Liver (tissue), 8 donors: ENCODE measurements at regions not wholly inside any gene's neighbourhood (a gene's known extent, or its start where the extent isn't known, plus 50 kb on each side); places are given as distances from the start of the nearest gene placed in this dataset.
"Not testable (repeated sequence)": the region's sequence is repeated elsewhere in the genome, so short reads cannot be mapped to it uniquely, and the experiment has no call there.

Experiments
- DNase-seq: peaks from one replicate; pipeline ENCODE4 v3.0.0-alpha.2; 2017; ENCODE audit warnings: low spot score
- H3K27ac ChIP-seq, 2 donors: one replicate each; pipeline ENCODE4 v1.7.0; 2013; ENCODE audit warnings: inconsistent platforms in 2 of 2, low read length in 2 of 2, control low read depth in 1 of 2, low read depth in 1 of 2, mild to moderate bottlenecking in 1 of 2
- H3K27me3 ChIP-seq, 4 donors: one replicate each; pipeline versions ENCODE4 v1.6.1 to v1.7.0; 2013; ENCODE audit warnings: low read length in 3 of 4, inconsistent platforms in 1 of 4, mild to moderate bottlenecking in 1 of 4, moderate library complexity in 1 of 4; ENCODE audit not compliant: control insufficient read depth in 4 of 4, insufficient read depth in 4 of 4
- H3K36me3 ChIP-seq, 4 donors: one replicate each; pipeline versions ENCODE4 v1.6.1 to v1.7.0; 2013; ENCODE audit warnings: low read length in 3 of 4, mild to moderate bottlenecking in 3 of 4, low read depth in 1 of 4, moderate library complexity in 1 of 4; ENCODE audit not compliant: control insufficient read depth in 4 of 4, insufficient read depth in 3 of 4
- H3K4me1 ChIP-seq, 4 donors: one replicate each; pipeline versions ENCODE4 v1.6.1 to v1.7.0; 2013; ENCODE audit warnings: low read length in 3 of 4, mild to moderate bottlenecking in 3 of 4, moderate library complexity in 1 of 4; ENCODE audit not compliant: control insufficient read depth in 4 of 4, insufficient read depth in 4 of 4
- H3K4me3 ChIP-seq, 3 donors: one replicate each; pipeline versions ENCODE4 v1.6.1 to v1.7.0; 2013; ENCODE audit warnings: low read length in 3 of 3, control low read depth in 1 of 3, low read depth in 1 of 3, mild to moderate bottlenecking in 1 of 3
- H3K9ac ChIP-seq, 2 donors: one replicate each; pipeline ENCODE4 v1.7.0; 2013; ENCODE audit warnings: low read length in 2 of 2, mild to moderate bottlenecking in 2 of 2, moderate library complexity in 2 of 2, control low read depth in 1 of 2, low read depth in 1 of 2
- H3K9me3 ChIP-seq, 4 donors: one replicate each; pipeline versions ENCODE4 v1.6.1 to v1.7.0; 2013; ENCODE audit warnings: low read length in 3 of 4; ENCODE audit not compliant: control insufficient read depth in 4 of 4
- EGR1 ChIP-seq, 2 donors: IDR thresholded peaks; 2 replicates each; pipeline ENCODE4 v1.6.1; 2016 to 2018; ENCODE audit warnings: antibody characterized with exemption in 2 of 2, low read depth in 2 of 2
- FOXA1 ChIP-seq: IDR thresholded peaks from 2 replicates; pipeline ENCODE4 v1.6.1; 2016; ENCODE audit warnings: antibody characterized with exemption
- FOXA2 ChIP-seq: IDR thresholded peaks from 2 replicates; pipeline ENCODE4 v1.6.1; 2016; ENCODE audit warnings: antibody characterized with exemption
- GABPA ChIP-seq, 2 donors: IDR thresholded peaks in 1 of 2; conservative IDR thresholded peaks in 1 of 2; 2 replicates each; pipeline ENCODE4 v1.6.1; 2016; ENCODE audit warnings: antibody characterized with exemption in 2 of 2, mild to moderate bottlenecking in 1 of 2, moderate library complexity in 1 of 2
- HNF4A ChIP-seq, 2 donors: conservative IDR thresholded peaks; 2 replicates each; pipeline ENCODE4 v1.6.1; 2016; ENCODE audit warnings: antibody characterized with exemption in 2 of 2, mild to moderate bottlenecking in 2 of 2
- HNF4G ChIP-seq: IDR thresholded peaks from 2 replicates; pipeline ENCODE4 v1.6.1; 2016; ENCODE audit warnings: antibody characterized with exemption
- JUND ChIP-seq, 2 donors: IDR thresholded peaks; 2 replicates each; pipeline ENCODE4 v1.6.1; 2016; ENCODE audit warnings: antibody characterized with exemption in 2 of 2
- NR2F2 ChIP-seq: IDR thresholded peaks from 2 replicates; pipeline ENCODE4 v1.6.1; 2016; ENCODE audit warnings: antibody characterized with exemption
- RAD21 ChIP-seq, 2 donors: IDR thresholded peaks; 2 replicates each; pipeline ENCODE4 v1.6.1; 2016; ENCODE audit warnings: antibody characterized with exemption in 2 of 2, mild to moderate bottlenecking in 2 of 2
- RXRA ChIP-seq, 2 donors: IDR thresholded peaks; 2 replicates each; pipeline ENCODE4 v1.6.1; 2017 to 2018; ENCODE audit warnings: antibody characterized with exemption in 2 of 2, mild to moderate bottlenecking in 1 of 2
- SP1 ChIP-seq: IDR thresholded peaks from 2 replicates; pipeline ENCODE4 v1.6.1; 2018; ENCODE audit warnings: antibody characterized with exemption, mild to moderate bottlenecking
- TAF1 ChIP-seq: conservative IDR thresholded peaks from 2 replicates; pipeline ENCODE4 v1.6.1; 2016; ENCODE audit warnings: antibody characterized with exemption, mild to moderate bottlenecking
- YY1 ChIP-seq: IDR thresholded peaks from 2 replicates; pipeline ENCODE4 v1.6.1; 2016; ENCODE audit warnings: antibody characterized with exemption, mild to moderate bottlenecking
- WGBS: extraction: QIAGEN DNeasy Blood & Tissue Kit; methylation state at CpG from one replicate; pipeline ENCODE4 v1.1.7; 2013; 5-methylcytosine and 5-hydroxymethylcytosine counted together
- TF ChIP-seq, protein P1 (sequence below): IDR thresholded peaks from 2 replicates; pipeline ENCODE4 v1.6.1; 2016; ENCODE audit warnings: antibody characterized with exemption
- TF ChIP-seq, protein P2 (sequence below): IDR thresholded peaks from 2 replicates; pipeline ENCODE4 v1.6.1; 2016; ENCODE audit warnings: antibody characterized with exemption, mild to moderate bottlenecking
- TF ChIP-seq, protein P3 (sequence below): IDR thresholded peaks from 2 replicates; pipeline ENCODE4 v1.6.1; 2016; ENCODE audit warnings: antibody characterized with exemption
- TF ChIP-seq, protein P4 (sequence below): IDR thresholded peaks from 2 replicates; pipeline ENCODE4 v1.6.1; 2016; ENCODE audit warnings: antibody characterized with exemption
- TF ChIP-seq, protein P5 (sequence below): fragments of 150-350 bp; IDR thresholded peaks from 2 replicates; pipeline ENCODE4 v1.5.1; 2017; ENCODE audit warnings: improper control_type of control experiment, low read depth, low read length; ENCODE audit not compliant: missing input control
- donor health status: healthy.
- donor health status: healthy.
- donor health status: healthy.
- donor health status: healthy.
- donor health status: healthy.

DNA sequence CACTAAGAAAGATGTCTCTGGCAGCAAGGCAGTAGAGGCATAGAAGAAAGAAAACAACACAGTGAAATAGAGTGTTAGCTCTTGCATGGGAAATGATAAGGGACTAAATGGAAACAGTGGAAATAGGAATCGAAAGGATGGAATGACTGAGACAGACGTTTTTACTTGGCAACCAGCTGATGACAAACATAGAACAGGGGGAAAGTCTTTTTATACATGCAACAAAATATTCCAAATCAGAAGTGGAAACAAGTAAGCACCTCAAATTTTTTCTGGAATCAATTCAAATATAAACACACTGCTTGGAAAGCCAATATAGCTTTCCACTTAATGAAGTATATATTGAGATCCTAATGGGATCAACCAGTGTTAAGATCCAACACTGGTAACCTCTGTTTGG is 110.2 kb downstream of the MZT1 start (continued):
- TF ChIP-seq, protein P1, sequence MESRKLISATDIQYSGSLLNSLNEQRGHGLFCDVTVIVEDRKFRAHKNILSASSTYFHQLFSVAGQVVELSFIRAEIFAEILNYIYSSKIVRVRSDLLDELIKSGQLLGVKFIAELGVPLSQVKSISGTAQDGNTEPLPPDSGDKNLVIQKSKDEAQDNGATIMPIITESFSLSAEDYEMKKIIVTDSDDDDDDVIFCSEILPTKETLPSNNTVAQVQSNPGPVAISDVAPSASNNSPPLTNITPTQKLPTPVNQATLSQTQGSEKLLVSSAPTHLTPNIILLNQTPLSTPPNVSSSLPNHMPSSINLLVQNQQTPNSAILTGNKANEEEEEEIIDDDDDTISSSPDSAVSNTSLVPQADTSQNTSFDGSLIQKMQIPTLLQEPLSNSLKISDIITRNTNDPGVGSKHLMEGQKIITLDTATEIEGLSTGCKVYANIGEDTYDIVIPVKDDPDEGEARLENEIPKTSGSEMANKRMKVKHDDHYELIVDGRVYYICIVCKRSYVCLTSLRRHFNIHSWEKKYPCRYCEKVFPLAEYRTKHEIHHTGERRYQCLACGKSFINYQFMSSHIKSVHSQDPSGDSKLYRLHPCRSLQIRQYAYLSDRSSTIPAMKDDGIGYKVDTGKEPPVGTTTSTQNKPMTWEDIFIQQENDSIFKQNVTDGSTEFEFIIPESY = no peak

DNA sequence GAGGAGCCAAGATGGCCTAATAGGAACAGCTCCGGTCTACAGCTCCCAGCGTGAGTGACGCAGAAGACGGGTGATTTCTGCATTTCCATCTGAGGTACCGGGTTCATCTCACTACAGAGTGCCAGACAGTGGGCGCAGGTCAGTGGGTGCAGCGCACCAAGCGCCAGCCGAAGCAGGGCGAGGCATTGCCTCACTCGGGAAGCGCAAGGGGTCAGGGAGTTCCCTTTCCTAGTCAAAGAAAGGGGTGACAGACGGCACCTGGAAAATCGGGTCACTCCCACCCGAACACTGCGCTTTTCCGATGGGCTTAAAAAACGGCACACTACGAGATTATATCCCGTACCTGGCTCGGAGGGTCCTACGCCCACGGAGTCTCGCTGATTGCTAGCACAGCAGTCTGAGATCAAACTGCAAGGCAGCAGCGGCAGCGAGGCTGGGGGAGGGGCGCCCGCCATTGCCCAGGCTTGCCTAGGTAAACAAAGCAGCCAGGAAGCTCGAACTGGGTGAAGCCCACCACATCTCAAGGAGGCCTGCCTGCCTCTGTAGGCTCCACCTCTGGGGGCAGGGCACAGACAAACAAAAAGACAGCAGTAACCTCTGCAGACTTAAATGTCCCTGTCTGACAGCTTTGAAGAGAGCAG is 117.1 kb downstream of the MZT1 start:
- WGBS = 89% methylated on average over 29 of the region's 29 CpGs

DNA sequence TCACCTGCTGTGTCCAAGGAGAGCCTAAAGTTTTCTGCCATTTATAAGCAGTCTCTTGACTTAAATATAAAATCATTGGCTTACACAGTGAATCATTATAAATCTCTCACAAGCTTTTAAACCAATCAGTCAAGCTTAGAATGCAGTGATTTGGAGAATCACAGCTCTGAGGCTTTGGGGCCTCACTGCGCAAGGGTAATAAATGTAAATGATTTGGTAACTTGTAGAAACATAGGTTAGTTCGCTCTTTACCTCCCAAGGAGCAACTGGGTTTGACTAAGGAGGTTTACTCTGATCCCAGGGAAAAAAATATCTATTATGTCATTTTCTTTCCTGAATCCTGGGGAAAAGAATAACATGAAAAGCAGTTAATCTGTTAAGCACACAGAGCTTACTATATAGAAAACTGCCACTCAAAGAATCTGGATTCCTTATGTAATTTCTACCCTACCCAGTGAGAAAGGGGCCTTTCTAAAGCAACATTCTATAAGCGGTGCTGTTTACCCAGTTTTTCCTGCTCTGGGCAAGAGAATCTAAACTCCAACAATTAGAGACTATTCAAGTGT is 128.2 kb downstream of the MZT1 start:
- Histone ChIP-seq H3K27me3 (peaks cover 0 to 4% (median 0%) of the 10 kb centered on the region in 4 donors), H3K36me3 (no peaks in the 10 kb centered on the region), H3K4me3 (no peak overlapping the region), H3K4me1 (no peaks in the 10 kb centered on the region), H3K9me3 (no peaks in the 10 kb centered on the region), H3K9ac (no peak overlapping the region), H3K27ac (no peak overlapping the region)
- DNase-seq = no peak
- 83% methylated on average over 3 of the region's 3 CpGs for WGBS
- TF ChIP-seq RXRA (IDR thresholded peaks at IDR 0.05) (no peak), EGR1 (IDR thresholded peaks at IDR 0.05; ENCODE audit: low read depth in 2 of 2) (no peak), FOXA2 (no peak), FOXA1 (no peak), HNF4A (conservative IDR thresholded peaks at IDR 0.05) (no peak), GABPA (IDR thresholded peaks at IDR 0.05 in 1 of 2, conservative IDR thresholded peaks at IDR 0.05 in 1 of 2) (no peak), JUND (IDR thresholded peaks at IDR 0.05) (no peak), HNF4G (no peak), SP1 (no peak), NR2F2 (no peak), YY1 (no peak), TAF1 (no peak), RAD21 (IDR thresholded peaks at IDR 0.05) (no peak)
- TF ChIP-seq, protein P1 = no peak
- TF ChIP-seq, protein P2, sequence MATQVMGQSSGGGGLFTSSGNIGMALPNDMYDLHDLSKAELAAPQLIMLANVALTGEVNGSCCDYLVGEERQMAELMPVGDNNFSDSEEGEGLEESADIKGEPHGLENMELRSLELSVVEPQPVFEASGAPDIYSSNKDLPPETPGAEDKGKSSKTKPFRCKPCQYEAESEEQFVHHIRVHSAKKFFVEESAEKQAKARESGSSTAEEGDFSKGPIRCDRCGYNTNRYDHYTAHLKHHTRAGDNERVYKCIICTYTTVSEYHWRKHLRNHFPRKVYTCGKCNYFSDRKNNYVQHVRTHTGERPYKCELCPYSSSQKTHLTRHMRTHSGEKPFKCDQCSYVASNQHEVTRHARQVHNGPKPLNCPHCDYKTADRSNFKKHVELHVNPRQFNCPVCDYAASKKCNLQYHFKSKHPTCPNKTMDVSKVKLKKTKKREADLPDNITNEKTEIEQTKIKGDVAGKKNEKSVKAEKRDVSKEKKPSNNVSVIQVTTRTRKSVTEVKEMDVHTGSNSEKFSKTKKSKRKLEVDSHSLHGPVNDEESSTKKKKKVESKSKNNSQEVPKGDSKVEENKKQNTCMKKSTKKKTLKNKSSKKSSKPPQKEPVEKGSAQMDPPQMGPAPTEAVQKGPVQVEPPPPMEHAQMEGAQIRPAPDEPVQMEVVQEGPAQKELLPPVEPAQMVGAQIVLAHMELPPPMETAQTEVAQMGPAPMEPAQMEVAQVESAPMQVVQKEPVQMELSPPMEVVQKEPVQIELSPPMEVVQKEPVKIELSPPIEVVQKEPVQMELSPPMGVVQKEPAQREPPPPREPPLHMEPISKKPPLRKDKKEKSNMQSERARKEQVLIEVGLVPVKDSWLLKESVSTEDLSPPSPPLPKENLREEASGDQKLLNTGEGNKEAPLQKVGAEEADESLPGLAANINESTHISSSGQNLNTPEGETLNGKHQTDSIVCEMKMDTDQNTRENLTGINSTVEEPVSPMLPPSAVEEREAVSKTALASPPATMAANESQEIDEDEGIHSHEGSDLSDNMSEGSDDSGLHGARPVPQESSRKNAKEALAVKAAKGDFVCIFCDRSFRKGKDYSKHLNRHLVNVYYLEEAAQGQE = no peak
- TF ChIP-seq, protein P3, sequence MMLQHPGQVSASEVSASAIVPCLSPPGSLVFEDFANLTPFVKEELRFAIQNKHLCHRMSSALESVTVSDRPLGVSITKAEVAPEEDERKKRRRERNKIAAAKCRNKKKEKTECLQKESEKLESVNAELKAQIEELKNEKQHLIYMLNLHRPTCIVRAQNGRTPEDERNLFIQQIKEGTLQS = no peak
- TF ChIP-seq, protein P4, sequence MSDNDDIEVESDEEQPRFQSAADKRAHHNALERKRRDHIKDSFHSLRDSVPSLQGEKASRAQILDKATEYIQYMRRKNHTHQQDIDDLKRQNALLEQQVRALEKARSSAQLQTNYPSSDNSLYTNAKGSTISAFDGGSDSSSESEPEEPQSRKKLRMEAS = no peak
- TF ChIP-seq, protein P5, sequence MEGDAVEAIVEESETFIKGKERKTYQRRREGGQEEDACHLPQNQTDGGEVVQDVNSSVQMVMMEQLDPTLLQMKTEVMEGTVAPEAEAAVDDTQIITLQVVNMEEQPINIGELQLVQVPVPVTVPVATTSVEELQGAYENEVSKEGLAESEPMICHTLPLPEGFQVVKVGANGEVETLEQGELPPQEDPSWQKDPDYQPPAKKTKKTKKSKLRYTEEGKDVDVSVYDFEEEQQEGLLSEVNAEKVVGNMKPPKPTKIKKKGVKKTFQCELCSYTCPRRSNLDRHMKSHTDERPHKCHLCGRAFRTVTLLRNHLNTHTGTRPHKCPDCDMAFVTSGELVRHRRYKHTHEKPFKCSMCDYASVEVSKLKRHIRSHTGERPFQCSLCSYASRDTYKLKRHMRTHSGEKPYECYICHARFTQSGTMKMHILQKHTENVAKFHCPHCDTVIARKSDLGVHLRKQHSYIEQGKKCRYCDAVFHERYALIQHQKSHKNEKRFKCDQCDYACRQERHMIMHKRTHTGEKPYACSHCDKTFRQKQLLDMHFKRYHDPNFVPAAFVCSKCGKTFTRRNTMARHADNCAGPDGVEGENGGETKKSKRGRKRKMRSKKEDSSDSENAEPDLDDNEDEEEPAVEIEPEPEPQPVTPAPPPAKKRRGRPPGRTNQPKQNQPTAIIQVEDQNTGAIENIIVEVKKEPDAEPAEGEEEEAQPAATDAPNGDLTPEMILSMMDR = no peak

More for the DNA sequence above, 117.1 kb downstream of the MZT1 start:
- H3K27me3 ChIP-seq, H3K36me3 ChIP-seq, H3K4me3 ChIP-seq, H3K27ac ChIP-seq, H3K4me1 ChIP-seq, H3K9ac ChIP-seq, DNase-seq, H3K9me3 ChIP-seq: not testable (repeated sequence)
